Astrocyte (in vitro differentiated cells and primary cell): ENCODE measurements at regions not wholly inside any gene's neighbourhood (a gene's known extent, or its start where the extent isn't known, plus 50 kb on each side); places are given as distances from the start of the nearest gene placed in this dataset.

Experiments
- DNase-seq: peaks from one replicate; pipeline ENCODE4 v3.0.0-alpha.2; 2010; ENCODE audit warnings: low read depth
- FAIRE-seq: peaks from 2 replicates; lab custom pipeline; 2011; peaks lifted over from hg19 to GRCh38; lab: Jason Lieb, UNC
- H2AFZ ChIP-seq: 2 replicates; pipeline ENCODE4 v1.6.0; 2012; ENCODE audit warnings: low read depth, low read length, inconsistent platforms
- H3K27ac ChIP-seq: 2 replicates; pipeline ENCODE4 v1.5.1; 2011; ENCODE audit warnings: low read depth, low read length, inconsistent platforms
- H3K27me3 ChIP-seq: 2 replicates; pipeline ENCODE4 v1.6.0; 2011; ENCODE audit warnings: low read length, inconsistent platforms; ENCODE audit not compliant: insufficient read depth
- H3K36me3 ChIP-seq: 2 replicates; pipeline ENCODE4 v1.5.1; 2011; ENCODE audit warnings: low read length, inconsistent platforms; ENCODE audit not compliant: insufficient read depth
- H3K4me1 ChIP-seq: 2 replicates; pipeline ENCODE4 v1.5.1; 2011; ENCODE audit warnings: low read length, inconsistent platforms; ENCODE audit not compliant: insufficient read depth
- H3K4me2 ChIP-seq: 2 replicates; pipeline ENCODE4 v1.6.0; 2012; ENCODE audit warnings: low read length, inconsistent platforms
- H3K4me3 ChIP-seq: 2 replicates; pipeline ENCODE4 v1.5.1; 2011; ENCODE audit warnings: low read depth, mild to moderate bottlenecking, low read length, inconsistent platforms; ENCODE audit not compliant: insufficient read depth
- H3K79me2 ChIP-seq: 2 replicates; pipeline ENCODE4 v1.6.0; 2012; ENCODE audit warnings: mild to moderate bottlenecking, low read length, inconsistent platforms; ENCODE audit not compliant: insufficient read depth
- H3K9ac ChIP-seq: 2 replicates; pipeline ENCODE4 v1.6.0; 2012; ENCODE audit warnings: mild to moderate bottlenecking, low read length, inconsistent platforms
- H3K9me3 ChIP-seq: 2 replicates; pipeline ENCODE4 v1.5.1; 2012; ENCODE audit warnings: low read depth, mild to moderate bottlenecking, low read length, inconsistent platforms; ENCODE audit not compliant: insufficient read depth
- H4K20me1 ChIP-seq: 2 replicates; pipeline ENCODE4 v1.6.0; 2012; ENCODE audit warnings: low read length, inconsistent platforms; ENCODE audit not compliant: insufficient read depth
- H3K27ac Mint-ChIP-seq: one replicate; pipeline ENCODE4 v1.8.0; 2021; ENCODE audit warnings: mild to moderate bottlenecking, mixed read lengths; ENCODE audit not compliant: unreplicated experiment
- H3K27me3 Mint-ChIP-seq: one replicate; pipeline ENCODE4 v1.8.0; 2021; ENCODE audit warnings: low read depth, mixed read lengths; ENCODE audit not compliant: unreplicated experiment
- H3K36me3 Mint-ChIP-seq: one replicate; pipeline ENCODE4 v1.8.0; 2021; ENCODE audit warnings: low read depth, mixed read lengths; ENCODE audit not compliant: unreplicated experiment
- H3K4me1 Mint-ChIP-seq: one replicate; pipeline ENCODE4 v1.8.0; 2021; ENCODE audit warnings: low read depth, mixed read lengths; ENCODE audit not compliant: unreplicated experiment
- H3K4me3 Mint-ChIP-seq: one replicate; pipeline ENCODE4 v1.8.0; 2021; ENCODE audit warnings: mild to moderate bottlenecking, moderate library complexity, mixed read lengths; ENCODE audit not compliant: unreplicated experiment
- H3K9me3 Mint-ChIP-seq: one replicate; pipeline ENCODE4 v1.8.0; 2021; ENCODE audit warnings: mild to moderate bottlenecking, mixed read lengths; ENCODE audit not compliant: unreplicated experiment
- EZH2 ChIP-seq: IDR thresholded peaks from 2 replicates; pipeline ENCODE4 v1.6.1; 2012; ENCODE audit warnings: mild to moderate bottlenecking, low read length, inconsistent platforms; ENCODE audit not compliant: insufficient read depth
- TF ChIP-seq, protein P1 (sequence below): IDR thresholded peaks from 2 replicates; pipeline ENCODE4 v1.5.1; 2011; ENCODE audit warnings: low read depth, mild to moderate bottlenecking, inconsistent platforms, low read length, moderate library complexity; ENCODE audit not compliant: insufficient read depth

DNA sequence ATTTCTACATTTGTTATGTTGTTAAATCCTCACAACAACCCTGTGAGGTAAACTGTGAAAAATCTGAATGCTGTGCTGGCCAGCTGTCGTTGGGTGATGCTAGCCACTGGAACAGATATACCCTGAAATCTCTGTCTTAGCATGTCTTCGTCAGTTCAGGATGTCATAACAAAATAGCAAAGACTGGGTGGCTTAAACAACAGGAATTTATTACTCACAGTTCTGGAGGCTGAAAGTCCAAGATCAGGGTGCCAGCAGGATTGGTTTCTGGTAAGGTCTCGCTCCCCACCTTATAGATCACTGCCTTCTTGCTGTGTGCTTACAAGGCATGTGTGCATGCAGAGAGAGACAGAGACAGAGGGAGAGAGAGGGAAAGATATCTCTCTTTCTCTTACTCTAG is 211.7 kb downstream of the C11orf91 start:
- TF ChIP-seq EZH2 = no peak
- TF ChIP-seq, protein P1, sequence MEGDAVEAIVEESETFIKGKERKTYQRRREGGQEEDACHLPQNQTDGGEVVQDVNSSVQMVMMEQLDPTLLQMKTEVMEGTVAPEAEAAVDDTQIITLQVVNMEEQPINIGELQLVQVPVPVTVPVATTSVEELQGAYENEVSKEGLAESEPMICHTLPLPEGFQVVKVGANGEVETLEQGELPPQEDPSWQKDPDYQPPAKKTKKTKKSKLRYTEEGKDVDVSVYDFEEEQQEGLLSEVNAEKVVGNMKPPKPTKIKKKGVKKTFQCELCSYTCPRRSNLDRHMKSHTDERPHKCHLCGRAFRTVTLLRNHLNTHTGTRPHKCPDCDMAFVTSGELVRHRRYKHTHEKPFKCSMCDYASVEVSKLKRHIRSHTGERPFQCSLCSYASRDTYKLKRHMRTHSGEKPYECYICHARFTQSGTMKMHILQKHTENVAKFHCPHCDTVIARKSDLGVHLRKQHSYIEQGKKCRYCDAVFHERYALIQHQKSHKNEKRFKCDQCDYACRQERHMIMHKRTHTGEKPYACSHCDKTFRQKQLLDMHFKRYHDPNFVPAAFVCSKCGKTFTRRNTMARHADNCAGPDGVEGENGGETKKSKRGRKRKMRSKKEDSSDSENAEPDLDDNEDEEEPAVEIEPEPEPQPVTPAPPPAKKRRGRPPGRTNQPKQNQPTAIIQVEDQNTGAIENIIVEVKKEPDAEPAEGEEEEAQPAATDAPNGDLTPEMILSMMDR = no peak
- peaks cover 66% of the 10 kb centered on the region for H3K79me2 ChIP-seq

DNA sequence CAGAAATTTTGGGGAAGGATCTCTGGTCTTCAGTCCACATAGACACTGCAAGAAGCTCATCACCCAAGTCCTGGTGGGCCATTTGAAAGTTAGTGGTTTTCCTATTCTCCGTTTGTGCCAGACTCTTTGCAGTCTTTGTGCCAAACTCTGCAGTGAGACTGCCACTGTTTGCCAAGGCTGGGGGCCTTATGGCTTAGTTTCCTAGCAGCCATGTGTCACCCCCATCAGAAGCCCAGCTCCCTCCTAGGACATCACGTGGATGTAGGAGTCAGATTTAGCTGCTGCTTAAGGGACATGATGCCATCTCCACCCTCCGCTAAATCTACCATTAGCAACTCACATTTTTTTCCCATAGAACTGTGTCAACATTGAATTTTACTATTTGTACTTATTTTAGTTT is 220.0 kb downstream of the C11orf91 start:
- H3K27ac ChIP-seq = no peak overlapping the region
- H3K27me3 Mint-ChIP-seq = no peaks in the 10 kb centered on the region
- FAIRE-seq (no peak), DNase-seq (no peak)
- no peak overlapping the region for H3K9ac ChIP-seq
- H3K9me3 ChIP-seq = no peaks in the 10 kb centered on the region
- no peak overlapping the region for H2AFZ ChIP-seq
- no peaks in the 10 kb centered on the region for H3K9me3 Mint-ChIP-seq
- no peaks in the 10 kb centered on the region for H3K36me3 ChIP-seq
- H4K20me1 ChIP-seq = peaks cover 52% of the 10 kb centered on the region
- no peak overlapping the region for H3K27ac Mint-ChIP-seq
- H3K79me2 ChIP-seq = peaks cover 86% of the 10 kb centered on the region
- peaks cover 17% of the 10 kb centered on the region for H3K4me1 ChIP-seq
- H3K27me3 ChIP-seq = no peaks in the 10 kb centered on the region
- H3K4me2 ChIP-seq = no peak overlapping the region
- no peak overlapping the region for H3K4me3 Mint-ChIP-seq
- no peak for TF ChIP-seq EZH2
- TF ChIP-seq, protein P1 = no peak
- H3K36me3 Mint-ChIP-seq = no peaks in the 10 kb centered on the region
- no peaks in the 10 kb centered on the region for H3K4me1 Mint-ChIP-seq
- no peak overlapping the region for H3K4me3 ChIP-seq

More for the DNA sequence above, 211.7 kb downstream of the C11orf91 start:
- no peak overlapping the region for H3K4me2 ChIP-seq
- H3K27ac ChIP-seq = no peak overlapping the region
- H3K27me3 Mint-ChIP-seq = no peaks in the 10 kb centered on the region
- H3K9me3 Mint-ChIP-seq = no peaks in the 10 kb centered on the region
- peaks cover 50% of the 10 kb centered on the region for H4K20me1 ChIP-seq
- H3K36me3 ChIP-seq = no peaks in the 10 kb centered on the region
- DNase-seq (no peak), FAIRE-seq (no peak)
- H3K4me1 Mint-ChIP-seq = peaks cover 1% of the 10 kb centered on the region
- H3K9ac ChIP-seq = no peak overlapping the region
- H3K9me3 ChIP-seq = no peaks in the 10 kb centered on the region
- H3K4me3 Mint-ChIP-seq = no peak overlapping the region
- H2AFZ ChIP-seq = no peak overlapping the region
- no peaks in the 10 kb centered on the region for H3K36me3 Mint-ChIP-seq
- no peak overlapping the region for H3K27ac Mint-ChIP-seq
- no peak overlapping the region for H3K4me3 ChIP-seq
- no peaks in the 10 kb centered on the region for H3K4me1 ChIP-seq
- no peaks in the 10 kb centered on the region for H3K27me3 ChIP-seq

DNA sequence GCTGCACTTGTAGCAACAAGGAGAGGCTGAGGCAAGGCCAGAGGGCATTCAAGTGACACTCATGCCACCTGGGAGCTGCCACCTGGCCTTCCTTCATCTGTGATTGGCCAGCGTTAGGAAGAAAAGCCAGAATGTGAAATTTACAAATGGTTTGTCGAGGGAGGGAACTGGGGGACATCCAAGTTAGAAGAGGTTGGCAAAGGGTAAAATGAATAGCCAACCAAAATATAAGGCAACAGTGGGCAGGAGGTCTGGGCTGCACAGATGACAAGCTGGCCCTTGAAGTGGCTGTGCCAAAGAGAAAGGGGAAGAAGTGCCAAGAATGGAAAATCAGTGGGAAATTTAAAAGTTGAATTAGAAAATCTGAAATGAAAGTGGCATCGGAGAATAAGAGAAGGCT is 221.4 kb downstream of the C11orf91 start:
- Histone ChIP-seq H3K36me3 (no peaks in the 10 kb centered on the region), H3K9ac (no peak overlapping the region), H3K27ac (no peak overlapping the region), H3K4me1 (peaks cover 20% of the 10 kb centered on the region), H3K27me3 (no peaks in the 10 kb centered on the region), H3K9me3 (no peaks in the 10 kb centered on the region), H3K4me2 (no peak overlapping the region), H4K20me1 (peaks cover 62% of the 10 kb centered on the region), H3K4me3 (no peak overlapping the region), H3K79me2 (peaks cover 90% of the 10 kb centered on the region), H2AFZ (no peak overlapping the region)
- TF ChIP-seq, protein P1 = no peak
- no peak for TF ChIP-seq EZH2
- Mint-ChIP-seq H3K4me3 (no peak overlapping the region), H3K27ac (no peak overlapping the region), H3K4me1 (peaks cover 9% of the 10 kb centered on the region), H3K27me3 (no peaks in the 10 kb centered on the region), H3K36me3 (no peaks in the 10 kb centered on the region), H3K9me3 (no peaks in the 10 kb centered on the region)
- FAIRE-seq (no peak), DNase-seq (no peak)
